IPS-15b (cell line): ENCODE measurements at regions not wholly inside any gene's neighbourhood (a gene's known extent, or its start where the extent isn't known, plus 50 kb on each side); places are given as distances from the start of the nearest gene placed in this dataset.
"Not testable (repeated sequence)": the region's sequence is repeated elsewhere in the genome, so short reads cannot be mapped to it uniquely, and the experiment has no call there.

Experiments used
- H3K27me3 ChIP-seq: one replicate; pipeline ENCODE4 v1.6.1; 2013; ENCODE audit warnings: low read length; ENCODE audit not compliant: control insufficient read depth, insufficient read depth
- H3K36me3 ChIP-seq: one replicate; pipeline ENCODE4 v1.6.1; 2013; ENCODE audit warnings: low read length; ENCODE audit not compliant: control insufficient read depth, insufficient read depth
- H3K4me1 ChIP-seq: one replicate; pipeline ENCODE4 v1.6.1; 2013; ENCODE audit warnings: mild to moderate bottlenecking, low read length; ENCODE audit not compliant: control insufficient read depth, insufficient read depth
- H3K4me3 ChIP-seq: one replicate; pipeline ENCODE4 v1.5.1; 2013; ENCODE audit warnings: low read depth, low read length
- H3K9ac ChIP-seq: one replicate; pipeline ENCODE4 v1.6.1; 2013; ENCODE audit warnings: low read depth, mild to moderate bottlenecking, low read length
- H3K9me3 ChIP-seq: one replicate; pipeline ENCODE4 v1.6.1; 2013; ENCODE audit warnings: mild to moderate bottlenecking, low read length; ENCODE audit not compliant: control insufficient read depth, insufficient read depth

DNA sequence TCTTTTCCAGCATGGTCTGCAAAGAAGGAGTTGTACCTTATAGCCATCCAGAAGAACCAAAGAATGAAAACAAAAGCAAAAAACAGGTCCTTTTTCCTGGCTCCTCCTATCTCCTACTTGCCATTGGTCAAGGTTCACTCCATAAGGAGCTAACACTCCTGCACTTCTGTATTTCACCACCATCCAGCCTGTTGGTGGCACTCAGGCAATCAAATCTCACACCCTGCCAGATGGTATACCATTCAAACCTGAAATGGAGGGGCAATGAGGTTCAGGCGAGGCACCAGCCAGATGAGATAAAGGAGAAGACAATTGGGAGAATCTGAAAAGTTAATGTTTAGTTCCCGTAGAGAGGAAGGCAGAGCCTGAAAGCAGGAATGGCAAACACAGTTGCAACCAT is 203.8 kb downstream of the ALDH8A1 start:
- Histone ChIP-seq H3K27me3 (no peaks in the 10 kb centered on the region), H3K4me3 (no peak overlapping the region), H3K9ac (no peak overlapping the region), H3K36me3 (no peaks in the 10 kb centered on the region), H3K9me3 (no peaks in the 10 kb centered on the region), H3K4me1 (no peaks in the 10 kb centered on the region)

DNA sequence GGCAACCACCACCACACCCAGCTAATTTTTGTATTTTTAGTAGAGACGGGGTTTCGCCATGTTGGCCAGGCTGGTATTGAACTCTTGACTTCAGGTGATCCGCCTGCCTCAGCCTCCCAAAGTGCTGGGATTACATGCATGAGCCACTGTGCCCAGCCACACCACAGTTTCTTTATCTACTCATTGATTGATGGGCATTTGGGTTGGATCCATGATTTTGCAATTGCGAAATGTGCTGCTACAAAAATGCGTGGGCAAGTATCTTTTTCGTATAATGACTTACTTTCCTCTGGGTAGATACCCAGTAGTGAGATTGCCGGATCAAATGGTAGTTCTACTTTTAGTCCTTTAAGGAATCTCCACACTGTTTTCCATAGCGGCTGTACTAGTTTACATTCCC is 204.7 kb downstream of the ALDH8A1 start:
- not testable (repeated sequence) for H3K4me1 ChIP-seq, H3K36me3 ChIP-seq, H3K27me3 ChIP-seq, H3K4me3 ChIP-seq, H3K9me3 ChIP-seq, H3K9ac ChIP-seq

DNA sequence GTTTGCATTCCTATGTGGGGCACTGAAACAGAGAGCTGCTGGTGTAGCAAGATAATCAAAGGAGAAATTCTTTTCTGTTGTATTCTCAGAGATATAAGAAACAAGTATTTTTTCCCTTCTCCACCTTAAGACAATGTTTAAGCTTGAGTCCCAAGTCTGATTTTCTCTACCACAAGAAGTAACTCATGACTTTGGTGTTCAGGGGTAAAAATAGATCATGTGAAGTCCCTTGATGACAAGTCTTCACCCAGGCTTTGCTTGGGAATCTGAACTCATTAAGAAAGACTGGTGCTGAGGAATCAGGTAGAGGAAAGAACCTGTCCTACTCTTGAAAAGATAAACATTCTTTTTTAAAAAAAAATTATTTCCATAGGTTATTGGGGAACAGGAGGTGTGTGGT is 205.6 kb downstream of the ALDH8A1 start:
- H3K4me1 ChIP-seq: no peaks in the 10 kb centered on the region
- H3K4me3 ChIP-seq: no peak overlapping the region
- H3K27me3 ChIP-seq: no peaks in the 10 kb centered on the region
- no peak overlapping the region for H3K9ac ChIP-seq
- no peaks in the 10 kb centered on the region for H3K9me3 ChIP-seq
- H3K36me3 ChIP-seq: no peaks in the 10 kb centered on the region

DNA sequence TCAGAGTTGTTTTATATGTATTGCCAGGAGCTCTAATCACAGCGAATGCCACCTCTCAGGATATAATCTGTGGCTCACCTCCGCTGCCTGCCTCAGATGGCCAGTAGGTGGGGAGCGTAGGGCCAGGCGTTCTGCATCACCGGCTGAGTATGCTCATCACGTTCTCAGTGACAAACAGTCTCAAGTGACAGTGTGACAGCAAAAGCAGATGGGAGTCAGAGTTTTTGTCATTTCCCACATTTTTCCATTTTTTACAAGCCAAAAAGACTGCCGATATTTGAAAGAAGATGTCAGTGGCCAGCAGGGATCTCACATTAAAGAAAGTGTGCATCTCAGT is 208.7 kb downstream of the ALDH8A1 start:
- H3K9me3 ChIP-seq: no peaks in the 10 kb centered on the region
- no peaks in the 10 kb centered on the region for H3K4me1 ChIP-seq
- H3K36me3 ChIP-seq: no peaks in the 10 kb centered on the region
- no peaks in the 10 kb centered on the region for H3K27me3 ChIP-seq
- H3K4me3 ChIP-seq: no peak overlapping the region
- H3K9ac ChIP-seq: no peak overlapping the region

DNA sequence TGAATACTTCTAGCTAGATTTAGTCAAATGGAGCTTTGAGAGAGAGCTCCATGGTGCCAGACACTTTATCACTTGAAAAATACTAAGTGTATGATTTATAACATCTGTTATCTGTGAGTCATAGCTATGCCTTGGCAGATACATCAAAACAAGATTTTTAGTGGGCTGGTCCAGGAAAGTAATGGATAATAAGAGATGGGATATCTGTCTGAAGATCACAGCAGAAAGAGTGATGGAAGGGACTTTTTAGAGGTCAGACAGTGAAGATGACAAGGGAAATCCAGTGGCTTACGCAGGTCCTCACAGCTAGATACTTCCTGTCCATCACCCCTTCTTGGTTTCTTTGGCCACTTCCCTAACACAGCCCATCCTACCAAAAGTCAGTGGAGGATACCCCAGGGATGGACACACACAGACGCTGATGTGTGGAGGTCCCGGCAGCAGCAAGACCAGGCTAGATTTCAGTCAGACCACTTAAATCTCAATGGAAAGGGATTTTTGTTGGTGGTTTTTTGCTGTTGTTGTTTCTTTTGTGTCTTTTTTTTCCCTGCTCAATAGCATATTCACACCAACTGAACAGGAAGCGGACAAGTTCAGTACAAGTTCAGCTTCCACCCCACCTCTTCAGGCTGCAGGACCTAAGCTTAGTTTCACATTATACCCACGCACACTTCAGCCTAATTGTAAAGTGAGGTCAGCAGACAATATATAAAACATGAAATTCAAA is 209.3 kb downstream of the ALDH8A1 start:
- Histone ChIP-seq H3K27me3 (no peaks in the 10 kb centered on the region), H3K36me3 (no peaks in the 10 kb centered on the region), H3K4me1 (no peaks in the 10 kb centered on the region), H3K9ac (no peak overlapping the region), H3K9me3 (no peaks in the 10 kb centered on the region), H3K4me3 (no peak overlapping the region)

DNA sequence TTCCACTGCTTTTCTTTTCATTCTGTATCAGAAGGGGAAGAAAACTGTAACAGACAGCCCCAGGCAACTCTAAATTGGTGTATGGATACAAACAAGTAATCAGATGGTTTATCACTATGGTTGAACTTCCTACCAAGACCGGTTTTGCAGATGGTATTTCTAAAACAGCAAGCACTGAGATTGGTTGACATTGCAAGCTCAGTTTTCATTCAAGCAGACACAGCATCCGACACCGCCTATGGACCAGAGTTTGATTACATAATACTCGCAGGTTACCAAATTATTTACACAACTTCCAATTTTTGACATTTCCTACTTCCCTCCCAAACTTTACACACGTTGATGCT is 209.9 kb downstream of the ALDH8A1 start:
- no peaks in the 10 kb centered on the region for H3K9me3 ChIP-seq
- H3K9ac ChIP-seq: no peak overlapping the region
- no peaks in the 10 kb centered on the region for H3K27me3 ChIP-seq
- no peak overlapping the region for H3K4me3 ChIP-seq
- no peaks in the 10 kb centered on the region for H3K4me1 ChIP-seq
- no peaks in the 10 kb centered on the region for H3K36me3 ChIP-seq

DNA sequence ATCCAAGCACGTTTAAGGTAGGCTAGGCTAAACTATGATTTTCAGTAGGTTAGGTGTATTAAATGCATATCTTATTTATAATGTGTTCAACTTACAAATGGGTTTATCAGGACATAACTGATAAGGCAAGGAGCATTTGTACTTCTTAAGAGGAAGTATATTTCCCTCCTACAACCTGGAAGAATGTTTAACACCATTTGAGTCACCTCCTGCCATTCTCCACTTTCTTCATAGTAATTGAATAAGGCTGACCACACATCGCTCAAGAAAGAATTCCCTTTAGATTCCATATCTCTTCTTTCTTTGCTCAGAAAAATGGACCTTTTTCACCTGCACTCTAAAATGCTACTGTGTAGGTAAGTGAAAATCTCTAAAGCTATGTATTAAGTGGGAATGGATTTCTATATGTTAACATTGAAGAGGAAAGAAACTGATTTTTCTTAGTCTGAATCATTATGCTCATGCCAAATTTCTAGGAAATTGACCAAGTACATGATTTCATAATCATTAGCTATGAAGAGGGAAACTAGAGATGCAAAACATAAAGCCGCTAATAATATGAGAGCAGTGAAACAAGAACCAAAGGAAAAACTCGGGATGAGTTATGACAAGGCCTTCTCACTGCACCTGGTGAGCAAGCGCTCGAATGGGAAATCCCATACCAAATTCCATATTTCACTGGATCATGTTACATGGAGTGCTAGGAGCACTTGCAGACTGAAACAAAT is 210.4 kb downstream of the ALDH8A1 start:
- Histone ChIP-seq H3K4me1 (no peaks in the 10 kb centered on the region), H3K9ac (no peak overlapping the region), H3K27me3 (no peaks in the 10 kb centered on the region)

DNA sequence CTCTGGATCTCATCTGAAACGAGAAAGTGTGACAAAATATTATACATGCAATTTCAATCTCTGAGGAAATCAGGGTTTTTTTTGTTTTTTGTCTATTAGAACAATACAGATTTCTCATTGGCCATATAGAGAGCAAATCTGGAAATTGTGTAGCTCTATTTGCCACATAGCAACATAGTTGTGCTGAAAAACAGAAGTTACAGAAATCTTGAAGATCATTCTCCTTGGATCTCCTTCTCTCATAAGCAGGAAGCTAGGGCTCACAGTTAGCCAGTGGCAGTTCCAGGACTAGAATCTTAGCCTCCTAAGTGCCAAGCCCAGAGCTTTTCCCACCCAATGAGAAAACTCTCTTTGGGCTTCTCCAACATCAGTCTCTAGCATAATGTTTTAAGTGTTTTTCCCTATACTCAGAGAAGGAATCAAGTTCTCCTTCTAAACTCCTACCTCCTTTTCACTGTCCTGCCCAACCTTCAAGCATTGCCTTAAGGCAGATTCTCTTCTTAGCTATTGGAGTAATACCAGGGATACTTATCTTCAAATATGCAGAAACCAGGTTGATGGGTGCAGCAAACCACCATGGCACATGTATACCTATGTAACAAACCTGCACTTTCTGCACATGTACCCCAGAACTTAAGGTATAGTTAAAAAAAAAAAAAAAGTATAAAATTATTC is 211.6 kb downstream of the ALDH8A1 start:
- Histone ChIP-seq H3K4me1 (no peaks in the 10 kb centered on the region), H3K4me3 (no peak overlapping the region), H3K9ac (no peak overlapping the region), H3K36me3 (no peaks in the 10 kb centered on the region), H3K9me3 (no peaks in the 10 kb centered on the region), H3K27me3 (no peaks in the 10 kb centered on the region)

More for the DNA sequence above, 210.4 kb downstream of the ALDH8A1 start:
- Histone ChIP-seq H3K4me3 (no peak overlapping the region), H3K9me3 (no peaks in the 10 kb centered on the region), H3K36me3 (no peaks in the 10 kb centered on the region)

DNA sequence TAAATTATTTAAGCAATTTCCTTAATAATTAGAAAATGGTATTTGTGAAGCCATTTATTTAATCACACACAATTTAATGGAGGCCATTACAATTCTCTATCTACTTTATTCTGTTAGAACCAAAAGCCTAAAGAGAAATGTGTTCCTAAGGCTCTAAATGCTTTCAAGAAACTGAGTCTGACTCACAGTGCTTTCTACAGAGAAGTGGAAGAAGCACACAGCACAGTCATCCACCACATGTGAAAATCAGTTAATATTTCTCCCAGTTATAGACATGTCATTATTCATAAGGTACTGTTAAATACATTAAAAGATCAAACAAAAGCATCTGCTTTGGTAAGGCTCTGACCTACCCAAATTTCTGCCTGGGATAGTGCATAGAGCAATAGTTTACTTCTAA is 214.4 kb downstream of the ALDH8A1 start:
- no peaks in the 10 kb centered on the region for H3K9me3 ChIP-seq
- H3K4me3 ChIP-seq: no peak overlapping the region
- no peaks in the 10 kb centered on the region for H3K4me1 ChIP-seq
- H3K9ac ChIP-seq: no peak overlapping the region
- no peaks in the 10 kb centered on the region for H3K36me3 ChIP-seq
- no peaks in the 10 kb centered on the region for H3K27me3 ChIP-seq

DNA sequence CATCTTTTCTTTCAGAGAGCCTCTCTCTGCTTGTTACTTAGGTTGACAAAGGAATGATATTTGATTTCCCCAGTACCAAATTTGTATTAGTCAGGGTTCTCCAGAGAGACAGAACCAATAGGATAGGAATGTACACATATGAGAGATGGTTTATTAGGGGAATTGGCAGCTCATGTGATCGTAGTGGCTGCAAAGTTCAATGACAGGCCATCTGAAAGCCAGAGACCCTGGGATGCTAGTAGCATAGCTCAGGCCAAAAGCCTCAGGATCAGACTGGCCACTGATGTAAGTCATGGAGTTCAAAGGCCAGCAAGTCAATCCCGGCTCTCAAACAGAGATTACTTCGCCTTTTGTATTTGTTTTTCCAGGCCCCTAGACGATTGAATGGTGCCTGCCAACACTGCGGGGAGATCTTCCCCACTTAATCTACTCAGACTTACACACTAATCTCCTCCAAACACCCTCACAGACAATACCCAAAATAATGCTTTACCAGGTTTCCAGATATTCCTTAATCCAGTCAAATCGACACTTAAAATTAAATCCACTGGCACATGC is 215.5 kb downstream of the ALDH8A1 start:
- no peaks in the 10 kb centered on the region for H3K27me3 ChIP-seq
- no peaks in the 10 kb centered on the region for H3K9me3 ChIP-seq
- H3K9ac ChIP-seq: no peak overlapping the region
- no peaks in the 10 kb centered on the region for H3K36me3 ChIP-seq
- peaks cover 5% of the 10 kb centered on the region for H3K4me1 ChIP-seq
- H3K4me3 ChIP-seq: no peak overlapping the region

DNA sequence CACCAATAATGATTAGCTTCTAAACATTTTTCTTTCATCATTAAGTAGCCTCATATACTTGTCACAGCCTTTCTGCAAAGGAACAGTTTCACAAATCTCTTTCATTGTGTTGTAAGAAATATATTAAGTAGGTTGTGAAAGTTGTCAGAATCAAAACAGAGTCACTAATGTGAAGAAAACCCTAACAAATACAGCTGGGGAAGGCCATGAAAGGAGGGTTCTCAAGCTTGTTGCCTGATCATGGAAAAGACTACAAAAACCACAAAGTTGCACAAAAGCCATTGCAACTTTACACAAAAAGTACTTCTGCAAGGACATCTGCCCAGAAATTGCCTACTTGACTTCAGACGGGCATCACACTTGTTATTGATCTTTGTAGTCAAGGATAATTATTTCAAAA is 216.1 kb downstream of the ALDH8A1 start:
- H3K4me1 ChIP-seq: peaks cover 5% of the 10 kb centered on the region
- H3K27me3 ChIP-seq: no peaks in the 10 kb centered on the region
- no peak overlapping the region for H3K9ac ChIP-seq
- no peak overlapping the region for H3K4me3 ChIP-seq
- H3K9me3 ChIP-seq: no peaks in the 10 kb centered on the region
- no peaks in the 10 kb centered on the region for H3K36me3 ChIP-seq

DNA sequence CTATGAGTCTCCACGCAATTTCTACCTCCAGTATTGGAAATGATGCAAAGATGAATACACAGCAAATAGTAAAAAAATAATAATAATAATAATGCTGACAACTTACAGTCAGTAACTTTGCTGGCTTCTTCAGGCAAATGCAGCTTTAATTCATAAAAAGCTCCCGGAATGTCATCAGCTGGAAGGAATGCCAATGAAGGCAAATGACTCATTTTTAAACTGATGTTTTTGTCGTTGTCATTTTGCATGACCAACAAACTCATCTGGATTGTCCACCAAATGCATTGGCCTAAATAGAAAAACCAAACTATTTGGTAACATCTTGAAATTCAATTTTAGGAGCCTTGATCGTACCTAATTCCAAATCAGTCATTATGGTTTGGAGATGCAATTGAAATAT is 217.1 kb downstream of the ALDH8A1 start:
- Histone ChIP-seq H3K9me3 (no peaks in the 10 kb centered on the region), H3K36me3 (no peaks in the 10 kb centered on the region), H3K4me1 (peaks cover 5% of the 10 kb centered on the region), H3K9ac (no peak overlapping the region), H3K4me3 (no peak overlapping the region), H3K27me3 (no peaks in the 10 kb centered on the region)
